Sigmoid colon (tissue), 6 donors: ENCODE measurements at regions not wholly inside any gene's neighbourhood (a gene's known extent, or its start where the extent isn't known, plus 50 kb on each side); places are given as distances from the start of the nearest gene placed in this dataset.

Source experiments
- DNase-seq: peaks from one replicate; pipeline ENCODE4 v3.0.0-alpha.2; 2019
- H3K27ac ChIP-seq, 4 donors: fragments of 200-600 bp; sonication (generic); one replicate each; pipeline ENCODE4 v1.5.1; 2016 to 2019; ENCODE audit warnings: mild to moderate bottlenecking in 1 of 4
- H3K27me3 ChIP-seq, 3 donors: fragments of 200-600 bp; sonication (generic); one replicate each; pipeline ENCODE4 v1.5.1; 2019; ENCODE audit warnings: mild to moderate bottlenecking in 1 of 3
- H3K36me3 ChIP-seq, 4 donors: fragments of 200-600 bp; sonication (generic); one replicate each; pipeline ENCODE4 v1.5.1; 2016 to 2019
- H3K4me1 ChIP-seq, 4 donors: fragments of 200-600 bp; sonication (generic); one replicate each; pipeline ENCODE4 v1.5.1; 2017 to 2019
- H3K4me3 ChIP-seq, 4 donors: fragments of 200-600 bp; sonication (generic); one replicate each; pipeline ENCODE4 v1.5.1; 2017 to 2019; ENCODE audit warnings: mild to moderate bottlenecking in 2 of 4, moderate library complexity in 1 of 4
- H3K9me3 ChIP-seq, 4 donors: fragments of 200-600 bp in 3 of 4; sonication (generic) in 3 of 4; one replicate each; pipeline versions ENCODE4 v1.5.1 to v1.6.1; 2013 to 2019
- CTCF ChIP-seq, 4 experiments: fragments of 450-650 bp in 3 of 4; fragments of 200-600 bp in 1 of 4; IDR thresholded peaks; one replicate each; pipeline ENCODE4 v1.5.1; 2016 to 2019; ENCODE audit warnings: antibody characterized with exemption in 4 of 4, mild to moderate bottlenecking in 3 of 4, moderate library complexity in 2 of 4
- EP300 ChIP-seq, 4 donors: sonication (generic); formaldehyde crosslinking; IDR thresholded peaks; one replicate each; pipeline ENCODE4 v1.6.1; 2017; ENCODE audit warnings: antibody characterized with exemption in 4 of 4
- POLR2A ChIP-seq, 2 donors: fragments of 450-650 bp; IDR thresholded peaks; one replicate each; pipeline ENCODE4 v1.6.1; 2016; ENCODE audit warnings: antibody characterized with exemption in 2 of 2, mild to moderate bottlenecking in 2 of 2, moderate library complexity in 2 of 2
- POLR2AphosphoS5 ChIP-seq, 4 donors: sonication (generic); formaldehyde crosslinking; IDR thresholded peaks; one replicate each; pipeline ENCODE4 v1.6.1; 2017; ENCODE audit warnings: antibody characterized with exemption in 4 of 4
- WGBS, 2 donors: extraction: QIAGEN DNeasy Blood & Tissue Kit; methylation state at CpG; one replicate each; pipeline ENCODE4 v1.1.7; 2013; 5-methylcytosine and 5-hydroxymethylcytosine counted together
- intact Hi-C: fragments of 100-400 bp; cut with DNase I; formaldehyde crosslinking; loops from one replicate; pipeline ENCODE4 v1.15.1; 2023
- donor health status: healthy with polysubstance abuse.
- donor health status: healthy.

- no peak for DNase-seq
- Histone ChIP-seq H3K36me3 (no peaks in the 10 kb centered on the region), H3K27me3 (no peaks in the 10 kb centered on the region), H3K27ac (no peak overlapping the region), H3K4me1 (no peaks in the 10 kb centered on the region), H3K4me3 (no peak overlapping the region), H3K9me3 (no peaks in the 10 kb centered on the region)
- WGBS, 2 donors, result 89 to 94% methylated on average over 4 of the region's 4 CpGs
- TF ChIP-seq CTCF (IDR thresholded peaks at IDR 0.05) (no peak), POLR2A (IDR thresholded peaks at IDR 0.05) (no peak), POLR2AphosphoS5 (IDR thresholded peaks at IDR 0.05) (no peak), EP300 (IDR thresholded peaks at IDR 0.05) (no peak)
- intact Hi-C loops, result no loop called here
These were observed 95.5 kb upstream of the LGSN start for GRCh38 chr6:63415286-63415685.

GRCh38 chr6:63418741-63419140 lies 99.0 kb upstream of the LGSN start:
- 4 to 17% methylated on average over 1 of the region's 1 CpG for WGBS, 2 donors
- no peak for DNase-seq
- no peaks in the 10 kb centered on the region for H3K36me3 ChIP-seq
- no peak overlapping the region for H3K4me3 ChIP-seq
- no peaks in the 10 kb centered on the region for H3K27me3 ChIP-seq
- H3K4me1 ChIP-seq, result no peaks in the 10 kb centered on the region
- TF ChIP-seq CTCF (IDR thresholded peaks at IDR 0.05) (no peak), POLR2A (IDR thresholded peaks at IDR 0.05) (no peak), POLR2AphosphoS5 (IDR thresholded peaks at IDR 0.05) (no peak), EP300 (IDR thresholded peaks at IDR 0.05) (no peak)
- H3K27ac ChIP-seq, result no peak overlapping the region
- intact Hi-C loops, result no loop called here
- H3K9me3 ChIP-seq, result no peaks in the 10 kb centered on the region

GRCh38 chr6:63424636-63425035 lies 104.9 kb upstream of the LGSN start:
- TF ChIP-seq POLR2A (IDR thresholded peaks at IDR 0.05) (no peak), EP300 (IDR thresholded peaks at IDR 0.05) (no peak), CTCF (IDR thresholded peaks at IDR 0.05) (no peak), POLR2AphosphoS5 (IDR thresholded peaks at IDR 0.05) (no peak)
- Histone ChIP-seq H3K4me3 (no peak overlapping the region), H3K9me3 (no peaks in the 10 kb centered on the region), H3K27me3 (no peaks in the 10 kb centered on the region), H3K27ac (no peak overlapping the region), H3K36me3 (no peaks in the 10 kb centered on the region), H3K4me1 (no peaks in the 10 kb centered on the region)
- intact Hi-C loops, result no loop called here
- DNase-seq, result no peak
- WGBS, 2 donors, result 84 to 87% methylated on average over 1 of the region's 1 CpG

GRCh38 chr6:63425493-63425892 lies 105.7 kb upstream of the LGSN start:
- Histone ChIP-seq H3K27me3 (no peaks in the 10 kb centered on the region), H3K9me3 (no peaks in the 10 kb centered on the region)

More at GRCh38 chr6:63425493-63425892, 105.7 kb upstream of the LGSN start:
- Histone ChIP-seq H3K36me3 (no peaks in the 10 kb centered on the region), H3K27ac (no peak overlapping the region), H3K4me3 (no peak overlapping the region), H3K4me1 (no peaks in the 10 kb centered on the region)
- no peak for DNase-seq
- intact Hi-C loops, result no loop called here
- 91 to 96% methylated on average over 2 of the region's 2 CpGs for WGBS, 2 donors
- no peak for TF ChIP-seq POLR2A (IDR thresholded peaks at IDR 0.05)
- TF ChIP-seq EP300 (IDR thresholded peaks at IDR 0.05), result no peak
- TF ChIP-seq CTCF (IDR thresholded peaks at IDR 0.05), result no peak
- no peak for TF ChIP-seq POLR2AphosphoS5 (IDR thresholded peaks at IDR 0.05)
